CD8-positive, alpha-beta memory T cell (primary cell): ENCODE measurements at regions not wholly inside any gene's neighbourhood (a gene's known extent, or its start where the extent isn't known, plus 50 kb on each side); places are given as distances from the start of the nearest gene placed in this dataset.
"Not testable (repeated sequence)": the region's sequence is repeated elsewhere in the genome, so short reads cannot be mapped to it uniquely, and the experiment has no call there.

ENCODE experiments used
- CTCF ChIA-PET: fragments of 350-600 bp; sonication (Branson Sonifier 250); formaldehyde crosslinking; loops from one replicate; lab custom pipeline; 2021; ENCODE audit warnings: antibody characterized with exemption; lab: Charles Lee
- POLR2A ChIA-PET: fragments of 350-600 bp; sonication (Branson Sonifier 250); formaldehyde crosslinking; loops from one replicate; lab custom pipeline; 2021; ENCODE audit warnings: antibody characterized with exemption; lab: Charles Lee
- DNase-seq, 5 donors: peaks; one replicate each; pipeline versions ENCODE4 v3.0.0 to v3.0.0-alpha.2; 2020 to 2022; ENCODE audit warnings: mixed read lengths in 1 of 5
- H3K27ac ChIP-seq: one replicate; pipeline ENCODE4 v1.7.0; 2013; ENCODE audit warnings: low read depth, mild to moderate bottlenecking, low read length, moderate library complexity
- H3K27me3 ChIP-seq: 2 replicates; pipeline ENCODE4 v1.7.0; 2013; ENCODE audit warnings: low read length, mild to moderate bottlenecking; ENCODE audit not compliant: insufficient read depth, poor library complexity, severe bottlenecking
- H3K36me3 ChIP-seq: 2 replicates; pipeline ENCODE4 v1.7.0; 2013; ENCODE audit warnings: mild to moderate bottlenecking, low read length, moderate library complexity; ENCODE audit not compliant: insufficient read depth
- H3K4me1 ChIP-seq: 2 replicates; pipeline ENCODE4 v1.7.0; 2013; ENCODE audit warnings: mild to moderate bottlenecking, low read length, moderate library complexity; ENCODE audit not compliant: insufficient read depth
- H3K4me3 ChIP-seq: 2 replicates; pipeline ENCODE4 v1.7.0; 2013; ENCODE audit warnings: mild to moderate bottlenecking, low read length
- H3K9me3 ChIP-seq: 2 replicates; pipeline ENCODE4 v1.7.0; 2013; ENCODE audit warnings: mild to moderate bottlenecking, low read length
- H3K27ac Mint-ChIP-seq, 8 donors: one replicate each; pipeline ENCODE4 v1.8.0; 2020 to 2021; ENCODE audit warnings: mixed read lengths in 8 of 8, mild to moderate bottlenecking in 6 of 8, inconsistent platforms in 3 of 8, moderate library complexity in 3 of 8
- H3K27me3 Mint-ChIP-seq, 2 donors: one replicate each; pipeline ENCODE4 v1.8.0; 2020 to 2021; ENCODE audit warnings: mixed read lengths in 2 of 2, mild to moderate bottlenecking in 1 of 2, moderate library complexity in 1 of 2
- H3K36me3 Mint-ChIP-seq, 3 donors: one replicate each; pipeline ENCODE4 v1.8.0; 2020 to 2021; ENCODE audit warnings: mixed read lengths in 3 of 3, inconsistent platforms in 1 of 3, mild to moderate bottlenecking in 1 of 3
- H3K4me1 Mint-ChIP-seq, 3 donors: one replicate each; pipeline ENCODE4 v1.8.0; 2020 to 2021; ENCODE audit warnings: mixed read lengths in 3 of 3, inconsistent platforms in 1 of 3, mild to moderate bottlenecking in 1 of 3
- H3K4me3 Mint-ChIP-seq, 7 donors: one replicate each; pipeline ENCODE4 v1.8.0; 2020 to 2021; ENCODE audit warnings: mixed read lengths in 7 of 7, mild to moderate bottlenecking in 6 of 7, moderate library complexity in 4 of 7, inconsistent platforms in 2 of 7
- H3K9me3 Mint-ChIP-seq, 5 donors: one replicate each; pipeline ENCODE4 v1.8.0; 2020 to 2022; ENCODE audit warnings: mixed read lengths in 5 of 5, mild to moderate bottlenecking in 3 of 5, moderate library complexity in 2 of 5, inconsistent platforms in 1 of 5

DNA sequence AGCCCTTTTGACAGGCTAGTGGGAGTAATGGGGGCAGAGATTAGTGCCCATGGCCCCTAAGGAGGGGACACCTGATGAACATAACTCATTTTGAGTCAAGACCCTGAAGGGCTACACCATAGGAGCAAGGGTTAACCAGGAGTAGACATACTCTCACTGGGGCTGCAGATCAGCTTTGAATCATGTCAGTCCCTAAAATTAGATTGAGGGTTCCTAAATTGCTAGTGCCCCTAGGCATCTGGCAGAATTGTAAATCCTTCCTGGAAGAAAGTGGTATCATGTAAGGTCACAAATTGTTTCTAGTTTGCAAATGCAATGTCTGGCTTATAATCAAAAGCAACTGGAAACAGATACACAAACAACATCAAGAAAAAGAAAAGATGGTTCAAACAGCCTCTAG, 52.1 kb upstream of the LRRC37A2 start:
- H3K36me3 Mint-ChIP-seq, H3K9me3 Mint-ChIP-seq, H3K4me3 Mint-ChIP-seq, H3K36me3 ChIP-seq, H3K27me3 ChIP-seq, H3K4me3 ChIP-seq, H3K27ac ChIP-seq, POLR2A ChIA-PET, H3K9me3 ChIP-seq, CTCF ChIA-PET, H3K27ac Mint-ChIP-seq, H3K4me1 ChIP-seq, H3K27me3 Mint-ChIP-seq, H3K4me1 Mint-ChIP-seq, DNase-seq: not testable (repeated sequence)

DNA sequence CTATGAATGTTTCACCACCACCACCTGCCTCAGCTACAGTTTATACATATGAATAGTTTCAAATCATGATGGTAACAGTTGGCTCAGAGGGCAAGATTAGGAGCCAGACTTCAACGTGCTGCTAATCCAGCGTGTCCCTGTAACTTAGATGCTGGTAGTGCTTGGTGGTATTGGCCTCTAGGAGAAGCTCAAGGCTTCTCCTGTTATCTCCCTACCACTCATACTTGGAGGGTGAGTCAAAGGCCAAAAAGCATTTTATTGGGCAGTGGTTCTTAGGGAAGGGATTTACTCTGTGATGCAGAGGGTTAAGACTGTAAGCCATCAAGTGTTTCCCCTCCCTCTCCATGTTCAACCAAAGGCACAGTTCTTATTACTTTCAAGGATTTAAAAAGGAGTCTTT, 57.2 kb upstream of the LRRC37A2 start:
- H3K4me1 ChIP-seq, H3K9me3 Mint-ChIP-seq, H3K36me3 Mint-ChIP-seq, POLR2A ChIA-PET, H3K27me3 Mint-ChIP-seq, H3K4me3 ChIP-seq, H3K9me3 ChIP-seq, H3K4me1 Mint-ChIP-seq, H3K27me3 ChIP-seq, CTCF ChIA-PET, H3K36me3 ChIP-seq, H3K27ac ChIP-seq, DNase-seq, H3K27ac Mint-ChIP-seq, H3K4me3 Mint-ChIP-seq: not testable (repeated sequence)

DNA sequence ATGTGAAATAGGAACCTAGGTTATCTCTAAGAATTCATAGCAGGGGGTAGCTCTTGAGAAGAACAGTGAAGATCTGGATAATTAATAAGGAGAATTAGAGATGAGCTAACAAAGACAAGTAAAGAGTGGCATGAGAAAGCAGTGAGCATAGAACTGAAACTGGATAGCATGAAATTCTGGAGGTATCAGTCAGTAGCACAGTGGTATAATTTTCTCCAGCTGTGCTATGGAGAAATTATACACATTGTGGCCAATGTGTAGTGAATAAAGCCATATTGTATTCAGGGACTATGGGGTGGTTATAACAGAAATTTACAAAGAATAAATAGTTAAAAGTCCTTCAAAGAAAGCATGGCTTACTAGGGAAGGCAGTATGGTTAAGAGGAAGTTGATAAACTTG, 57.7 kb upstream of the LRRC37A2 start:
- H3K4me3 Mint-ChIP-seq, H3K27me3 Mint-ChIP-seq: not testable (repeated sequence)

DNA sequence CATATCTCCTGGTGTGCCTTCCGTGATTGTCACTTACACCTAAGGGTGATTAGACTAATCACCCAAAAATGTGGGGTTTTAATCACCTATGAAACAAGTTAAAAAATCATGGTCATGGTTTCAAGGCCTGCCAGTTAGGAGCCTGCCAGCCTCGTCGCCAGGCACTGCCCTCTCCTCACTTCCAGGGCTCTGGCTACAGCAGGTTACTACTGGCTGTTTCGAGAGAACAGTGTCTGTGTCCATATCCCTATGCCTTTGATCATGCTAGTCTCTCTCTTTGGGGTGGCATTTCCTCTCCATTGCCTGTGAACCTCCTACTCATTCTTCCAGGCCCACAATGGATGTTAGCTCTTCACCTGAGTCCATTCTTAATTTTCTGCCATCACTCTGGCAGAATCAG, 59.2 kb upstream of the LRRC37A2 start:
- H3K36me3 Mint-ChIP-seq, POLR2A ChIA-PET, H3K4me3 Mint-ChIP-seq, CTCF ChIA-PET, H3K4me1 ChIP-seq, H3K4me3 ChIP-seq, H3K27ac Mint-ChIP-seq, H3K9me3 Mint-ChIP-seq, H3K4me1 Mint-ChIP-seq, DNase-seq, H3K27me3 Mint-ChIP-seq, H3K27ac ChIP-seq, H3K36me3 ChIP-seq, H3K9me3 ChIP-seq, H3K27me3 ChIP-seq: not testable (repeated sequence)

More for the DNA sequence above, 57.7 kb upstream of the LRRC37A2 start:
- POLR2A ChIA-PET, H3K36me3 ChIP-seq, H3K27ac Mint-ChIP-seq, CTCF ChIA-PET, H3K9me3 Mint-ChIP-seq, H3K27ac ChIP-seq, DNase-seq, H3K36me3 Mint-ChIP-seq, H3K4me1 ChIP-seq, H3K27me3 ChIP-seq, H3K4me1 Mint-ChIP-seq, H3K9me3 ChIP-seq, H3K4me3 ChIP-seq: not testable (repeated sequence)

DNA sequence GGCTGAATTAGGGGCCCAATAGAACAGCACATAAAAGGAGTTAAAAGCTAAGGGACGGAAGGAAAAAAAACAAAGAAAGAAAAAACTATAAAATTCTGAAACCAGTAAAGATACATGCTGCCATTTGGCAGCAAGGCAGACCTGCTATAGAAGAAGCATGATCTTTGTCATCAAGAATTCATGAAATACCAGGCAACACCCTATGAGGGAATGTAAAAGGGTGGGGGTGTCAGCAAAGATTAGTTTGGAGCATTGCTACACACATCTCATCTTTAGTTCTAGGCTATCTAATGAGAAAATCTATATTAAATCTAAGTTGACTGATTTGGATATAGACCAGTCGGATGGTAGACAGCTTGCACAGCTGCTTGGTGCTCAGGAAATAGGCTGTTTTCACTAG, 66.4 kb upstream of the LRRC37A2 start:
- CTCF ChIA-PET, H3K4me1 Mint-ChIP-seq, H3K27ac ChIP-seq, H3K27ac Mint-ChIP-seq, H3K4me1 ChIP-seq, DNase-seq, H3K4me3 ChIP-seq, H3K27me3 ChIP-seq, H3K27me3 Mint-ChIP-seq, H3K9me3 ChIP-seq, H3K36me3 ChIP-seq, POLR2A ChIA-PET, H3K9me3 Mint-ChIP-seq, H3K4me3 Mint-ChIP-seq, H3K36me3 Mint-ChIP-seq: not testable (repeated sequence)

DNA sequence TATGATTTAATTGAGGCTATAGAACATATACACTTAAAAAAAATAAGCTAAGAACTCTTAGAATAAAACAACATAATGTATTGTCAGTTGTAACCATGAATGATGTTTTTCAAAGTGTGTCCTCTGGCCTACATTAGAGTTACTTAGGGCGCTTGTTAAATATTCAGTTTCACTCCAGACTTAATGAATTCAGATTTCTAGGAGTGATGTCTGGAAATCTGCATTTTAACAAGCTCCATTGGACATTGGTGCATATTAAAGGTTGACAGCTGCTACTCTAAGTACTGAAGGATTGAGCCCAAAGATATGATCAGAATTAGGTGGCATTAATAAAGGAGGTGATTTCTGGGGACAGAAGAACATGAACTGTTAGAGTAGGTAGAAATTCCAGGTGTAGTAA, 66.9 kb upstream of the LRRC37A2 start:
- H3K27me3 Mint-ChIP-seq, H3K27ac ChIP-seq, H3K4me3 ChIP-seq, H3K27ac Mint-ChIP-seq, H3K27me3 ChIP-seq, H3K9me3 Mint-ChIP-seq, H3K4me1 ChIP-seq, H3K4me1 Mint-ChIP-seq, H3K9me3 ChIP-seq, CTCF ChIA-PET, H3K4me3 Mint-ChIP-seq, H3K36me3 ChIP-seq, H3K36me3 Mint-ChIP-seq, DNase-seq, POLR2A ChIA-PET: not testable (repeated sequence)

DNA sequence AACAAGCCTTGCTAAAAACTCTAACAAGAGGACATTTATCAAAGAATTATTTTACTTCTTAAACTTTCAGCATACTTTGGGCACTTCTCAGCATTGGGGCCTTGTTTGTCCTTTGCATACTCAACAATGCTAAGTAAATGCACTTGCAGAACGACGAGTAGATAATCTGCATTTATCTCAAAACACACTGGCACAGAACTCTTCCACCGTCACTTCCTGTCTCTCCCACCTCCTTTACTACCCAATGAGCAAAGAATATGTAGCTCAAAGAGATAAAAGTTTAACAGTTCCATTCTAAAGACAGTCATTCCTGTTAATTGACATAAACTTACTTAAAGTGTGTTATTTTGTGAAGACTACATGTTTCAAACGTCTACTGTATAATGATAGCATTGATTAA, 70.1 kb upstream of the LRRC37A2 start:
- H3K27ac ChIP-seq, H3K27ac Mint-ChIP-seq, H3K36me3 Mint-ChIP-seq, H3K27me3 Mint-ChIP-seq, H3K9me3 ChIP-seq, H3K4me3 Mint-ChIP-seq, H3K4me1 ChIP-seq, POLR2A ChIA-PET, H3K36me3 ChIP-seq, H3K4me3 ChIP-seq, CTCF ChIA-PET, H3K27me3 ChIP-seq, H3K4me1 Mint-ChIP-seq, H3K9me3 Mint-ChIP-seq, DNase-seq: not testable (repeated sequence)

DNA sequence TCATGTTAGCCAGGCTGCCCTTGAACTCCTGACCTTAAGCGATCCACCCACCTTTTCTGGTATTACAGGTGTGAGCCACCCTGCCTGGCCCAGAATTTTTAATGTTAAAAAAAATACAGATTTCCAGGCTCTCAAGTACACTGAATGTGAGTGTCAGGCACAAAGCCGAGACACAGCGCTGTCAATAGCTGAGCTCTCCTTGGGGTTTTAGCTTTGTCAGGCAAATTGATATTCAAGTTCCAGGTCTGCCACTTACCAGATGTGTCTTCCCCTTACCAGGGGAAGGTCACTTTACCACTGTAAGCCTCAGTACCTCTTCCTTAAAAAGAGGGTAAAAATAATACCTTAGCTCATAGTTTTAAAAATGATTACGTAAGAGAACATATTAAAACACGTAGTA, 71.6 kb upstream of the LRRC37A2 start:
- H3K27me3 ChIP-seq, H3K4me1 Mint-ChIP-seq, H3K4me3 ChIP-seq, H3K36me3 Mint-ChIP-seq, H3K27ac Mint-ChIP-seq, H3K9me3 Mint-ChIP-seq, H3K27me3 Mint-ChIP-seq, H3K4me3 Mint-ChIP-seq, H3K9me3 ChIP-seq, H3K4me1 ChIP-seq, CTCF ChIA-PET, H3K36me3 ChIP-seq, DNase-seq, H3K27ac ChIP-seq, POLR2A ChIA-PET: not testable (repeated sequence)

DNA sequence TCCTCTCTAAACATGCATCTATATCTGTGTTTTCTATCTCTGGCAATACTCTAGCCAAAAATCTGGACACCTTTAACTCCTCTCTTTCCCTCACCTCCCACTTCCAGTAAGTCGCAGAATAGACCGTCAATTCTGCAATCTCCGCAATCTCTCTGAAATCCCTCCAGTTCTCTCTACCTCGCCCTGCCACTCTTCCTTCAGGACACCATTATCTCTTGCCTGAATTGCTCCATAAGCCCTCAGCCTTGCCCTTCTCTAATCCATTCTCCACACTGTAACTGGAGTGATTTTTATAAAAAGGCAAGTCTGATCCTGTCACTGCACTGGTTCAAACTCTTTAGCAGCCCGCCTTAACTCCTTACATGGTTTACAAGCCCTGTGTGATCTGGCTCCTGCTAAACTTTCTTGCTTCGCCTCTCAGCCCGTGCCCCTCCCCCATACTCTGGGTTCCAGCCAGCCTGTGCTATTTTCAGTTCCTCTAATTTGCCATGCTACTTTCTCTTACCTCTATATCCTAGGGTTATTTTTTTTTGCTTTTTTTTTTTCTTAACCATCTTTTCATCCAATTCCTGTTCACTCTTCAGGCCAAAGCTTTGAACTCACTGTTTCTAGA, 73.0 kb upstream of the ARL17B start:
- H3K9me3 Mint-ChIP-seq, H3K27ac Mint-ChIP-seq, H3K4me1 Mint-ChIP-seq, DNase-seq, H3K4me1 ChIP-seq, H3K4me3 ChIP-seq, POLR2A ChIA-PET, H3K36me3 ChIP-seq, H3K27me3 ChIP-seq, CTCF ChIA-PET, H3K9me3 ChIP-seq, H3K27me3 Mint-ChIP-seq, H3K27ac ChIP-seq, H3K36me3 Mint-ChIP-seq, H3K4me3 Mint-ChIP-seq: not testable (repeated sequence)
